Femur (tissue), 1 donor: ENCODE measurements at regions not wholly inside any gene's neighbourhood (a gene's known extent, or its start where the extent isn't known, plus 50 kb on each side); places are given as distances from the start of the nearest gene placed in this dataset.
"Not testable (repeated sequence)": the region's sequence is repeated elsewhere in the genome, so short reads cannot be mapped to it uniquely, and the experiment has no call there.

Source experiments
- DNase-seq: peaks from one replicate; pipeline ENCODE4 v3.0.0-alpha.2; 2017

GRCh38 chr4:1558205-1558604 lies 125.9 kb downstream of the FAM53A start:
- DNase-seq = no peak

DNA sequence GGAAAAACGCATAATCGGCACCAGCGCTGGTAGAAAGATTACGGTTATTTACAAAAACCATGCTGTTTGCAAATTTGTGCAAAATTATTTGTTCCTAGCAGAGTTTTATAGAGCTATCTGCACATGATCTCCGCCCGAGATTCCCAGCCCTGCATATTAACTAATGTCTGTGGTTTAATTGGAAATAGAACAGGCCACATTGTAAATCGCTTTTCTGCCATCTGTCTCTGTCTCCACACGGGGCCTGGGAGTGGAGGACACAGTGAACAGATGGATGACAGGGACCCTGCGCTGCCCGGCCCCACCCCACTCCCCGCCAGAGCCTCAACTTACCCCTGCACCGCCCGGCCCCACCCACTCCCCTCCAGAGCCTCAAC lies 126.9 kb downstream of the FAM53A start:
- DNase-seq = no peak

DNA sequence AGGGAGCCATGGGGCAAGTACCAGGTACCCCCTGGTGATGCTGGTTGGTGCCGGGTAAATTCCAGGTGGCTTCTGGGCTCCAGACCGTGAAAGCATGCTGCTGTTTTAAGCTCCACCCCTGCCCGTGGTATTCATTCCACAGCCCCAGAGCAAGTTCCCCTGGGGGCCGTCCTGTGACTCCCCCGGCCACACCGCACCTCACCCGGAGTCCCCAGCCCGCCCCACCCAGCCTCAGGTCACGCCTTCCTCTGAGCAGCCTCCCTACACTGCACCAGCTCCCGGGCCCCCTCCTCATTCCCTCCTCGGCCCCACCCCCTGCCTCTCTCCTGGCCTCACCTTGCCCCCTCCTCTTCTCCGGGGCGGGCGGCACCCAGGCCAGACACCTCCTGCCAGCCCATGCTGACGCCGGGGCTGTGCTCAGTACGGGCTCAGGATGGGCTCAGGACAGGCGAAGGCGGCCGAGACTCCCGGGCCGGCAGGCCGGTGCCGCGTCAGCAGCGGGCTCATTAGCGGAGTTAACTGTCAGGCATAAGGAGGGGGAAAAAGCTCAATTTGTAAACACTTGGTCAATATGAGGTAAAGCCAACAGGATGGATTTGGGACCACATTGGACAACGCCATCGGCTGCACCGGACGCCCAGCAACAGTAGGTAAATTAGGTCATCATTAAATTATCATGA lies 127.4 kb downstream of the FAM53A start:
- no peak for DNase-seq

DNA sequence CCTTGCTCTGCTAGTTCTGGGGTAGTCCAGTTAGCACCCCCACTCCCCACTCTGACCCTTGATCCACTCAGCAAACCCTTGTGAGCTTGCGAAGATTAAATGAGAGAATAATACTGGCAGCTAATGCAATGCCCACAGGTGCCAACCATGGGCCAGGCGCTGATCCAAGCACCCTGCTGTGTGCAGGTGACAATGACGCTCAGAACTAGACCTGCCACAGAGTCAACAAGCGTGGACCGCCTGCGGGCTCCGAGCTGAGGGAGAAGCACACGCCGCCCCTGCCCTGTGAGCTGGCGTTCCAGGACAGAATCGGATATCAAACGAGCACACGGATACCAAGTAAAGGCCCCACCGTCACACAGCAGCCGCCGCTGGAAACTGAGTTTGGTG lies 129.2 kb downstream of the FAM53A start:
- DNase-seq = no peak

DNA sequence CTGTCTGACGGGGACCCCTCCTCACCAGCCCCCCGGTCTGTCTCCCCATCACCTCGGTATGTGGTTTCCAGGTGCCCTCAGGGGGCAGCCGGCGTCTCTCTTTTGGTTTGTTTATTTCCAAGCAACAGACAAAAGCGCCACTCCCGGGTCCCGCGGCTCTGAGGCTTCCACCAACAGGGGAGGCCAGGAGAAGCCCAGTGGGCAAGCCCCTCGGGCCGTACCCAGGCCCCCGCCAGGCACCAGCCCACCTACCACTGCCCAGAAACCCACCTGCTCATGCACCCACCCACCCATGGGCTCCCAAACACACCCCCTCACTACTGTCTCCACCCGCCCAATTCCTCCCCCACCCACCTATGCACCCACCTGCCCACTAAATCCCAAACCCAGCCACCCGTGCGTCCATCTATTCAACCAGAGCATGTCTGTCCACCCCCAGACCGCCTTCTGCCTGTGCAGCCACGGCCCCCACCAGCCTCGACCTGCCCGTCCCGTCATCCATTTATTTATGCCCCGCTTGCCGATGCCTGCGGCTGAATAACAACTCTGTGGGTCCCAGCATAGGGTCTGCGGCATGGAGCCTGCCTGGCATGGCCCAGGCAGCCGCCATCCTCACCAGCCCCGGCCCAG lies 129.8 kb downstream of the FAM53A start:
- DNase-seq = no peak

GRCh38 chr4:1553365-1553764 lies 130.7 kb downstream of the FAM53A start:
- no peak for DNase-seq

DNA sequence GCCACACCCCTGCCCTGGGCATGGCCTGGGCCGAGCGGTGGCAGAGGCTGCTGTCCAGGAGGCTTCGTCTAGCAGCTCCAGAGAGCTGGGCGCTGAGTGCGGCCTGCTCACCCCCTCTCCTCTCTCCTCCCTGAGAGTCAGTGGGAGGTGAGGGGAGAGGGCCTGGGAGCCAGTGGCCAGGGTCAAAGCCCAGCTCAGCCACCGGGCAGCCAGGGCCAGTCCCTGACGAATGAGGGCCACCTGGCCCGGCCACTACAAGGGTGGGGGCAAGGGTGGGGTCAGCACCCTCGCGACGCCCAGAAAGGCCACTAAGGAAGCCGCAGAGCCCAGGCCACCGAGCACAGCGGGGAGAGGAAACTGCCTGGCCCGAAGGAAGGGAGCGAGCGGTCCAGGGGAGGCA lies 131.7 kb downstream of the FAM53A start:
- DNase-seq = no peak

DNA sequence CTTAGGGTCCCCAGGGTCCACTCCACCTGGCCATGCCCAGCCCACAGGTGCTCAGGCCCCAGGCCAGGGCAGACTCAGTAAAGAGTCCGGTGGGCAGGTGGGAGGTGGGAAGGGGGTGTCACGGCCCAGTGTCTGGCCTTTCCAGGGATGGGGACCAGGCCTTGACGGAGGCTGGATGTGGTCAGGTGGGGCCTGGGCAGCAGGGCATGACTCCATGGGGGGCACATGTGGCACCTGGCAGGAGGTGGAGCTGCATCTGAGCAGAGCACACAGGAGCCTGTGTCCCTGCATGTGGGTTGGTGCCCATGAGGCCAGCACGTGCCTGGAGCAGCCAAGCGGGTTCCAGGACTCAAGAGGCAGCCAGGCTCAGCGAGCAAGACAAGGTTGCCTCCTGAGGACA lies 132.9 kb downstream of the FAM53A start:
- no peak for DNase-seq

- DNase-seq = no peak
These were observed 133.7 kb downstream of the FAM53A start for GRCh38 chr4:1550122-1551070.

- no peak for DNase-seq
These were observed 134.5 kb downstream of the FAM53A start for GRCh38 chr4:1549638-1550035.

DNA sequence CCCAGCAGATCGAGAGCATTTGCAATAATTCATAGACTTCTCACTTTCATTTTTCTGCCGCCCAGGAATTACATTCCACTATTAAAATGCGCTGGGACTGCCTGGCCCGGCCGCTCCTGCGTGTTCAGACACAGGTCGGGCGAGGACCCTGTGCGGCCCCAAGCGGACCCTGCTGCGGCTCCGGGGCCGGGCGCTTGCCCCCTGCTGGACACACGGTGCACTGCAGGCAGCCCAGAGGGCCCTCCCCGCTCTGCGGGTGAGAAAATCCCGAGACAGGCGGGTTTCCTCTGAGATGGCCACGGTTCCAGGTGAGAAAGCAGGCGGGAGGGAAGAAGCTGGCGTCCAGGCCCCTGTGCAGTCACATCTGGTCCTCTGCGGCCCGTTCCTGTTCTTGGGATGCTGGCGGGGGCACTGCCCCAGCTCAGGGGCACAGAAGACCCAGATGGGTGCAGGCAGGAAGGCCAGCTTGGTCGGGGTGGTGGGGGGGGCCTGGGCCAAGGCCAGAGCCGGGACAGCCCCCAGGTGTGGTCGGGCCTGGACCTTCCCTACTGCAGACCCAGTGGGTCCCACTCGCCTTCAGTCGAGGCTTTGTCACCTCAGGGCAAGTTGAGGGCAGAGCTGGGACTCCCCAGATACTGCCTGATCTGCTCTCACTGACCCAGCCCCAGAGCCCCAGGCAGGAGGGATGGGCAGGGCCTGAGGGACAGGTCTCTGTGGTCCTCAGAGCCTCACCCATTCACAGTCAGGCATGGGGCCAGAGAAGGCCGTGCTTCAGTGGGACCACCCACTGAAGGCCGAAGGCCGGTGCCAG lies 135.1 kb downstream of the FAM53A start:
- DNase-seq = peak; percentile 75

DNA sequence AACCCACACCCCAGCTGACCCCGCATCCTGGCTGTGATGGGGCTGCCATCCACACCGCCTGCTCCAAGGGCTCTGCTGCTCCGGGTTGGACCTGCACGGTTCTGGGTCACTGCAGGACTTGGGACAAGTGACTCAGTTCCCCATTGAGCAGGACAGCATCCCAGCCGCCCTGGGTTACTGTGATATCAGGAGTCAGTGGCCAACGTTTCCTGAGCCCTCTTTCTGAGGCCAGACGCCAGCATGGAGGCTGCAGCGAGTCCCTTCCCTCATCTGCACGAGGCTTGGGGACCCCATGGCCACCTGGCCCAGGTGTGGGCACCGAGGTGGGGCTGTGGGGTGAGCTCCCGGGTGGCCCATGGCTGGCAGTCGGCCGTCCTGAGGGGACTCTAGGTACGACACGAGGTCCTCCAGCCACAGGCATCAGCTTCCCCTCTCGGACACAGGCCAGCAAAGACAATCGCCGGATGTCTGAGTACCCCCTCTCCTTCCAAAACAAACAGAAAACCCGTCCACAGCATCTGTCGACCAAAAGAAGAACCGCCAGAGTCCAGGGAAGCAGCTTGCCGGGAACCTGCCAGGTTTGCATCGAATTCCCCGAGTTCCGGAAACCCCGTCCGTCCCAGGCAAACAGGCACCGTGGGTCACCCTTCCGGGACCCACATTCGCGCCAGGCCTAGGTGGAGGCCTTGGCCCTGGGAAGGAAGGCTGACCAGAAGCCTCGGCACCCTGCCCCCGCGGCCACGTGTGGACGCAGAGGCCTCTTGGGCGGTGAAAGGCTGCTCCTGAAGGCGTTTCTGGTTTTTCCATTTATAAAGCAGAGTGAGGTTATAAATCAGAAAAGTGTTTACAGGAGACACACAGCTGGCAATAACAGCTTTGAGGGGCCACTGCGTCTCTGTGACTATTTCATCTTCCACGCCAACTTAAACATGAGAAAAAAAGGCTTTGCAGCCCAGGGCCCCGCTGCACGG lies 136.0 kb downstream of the FAM53A start:
- peak; percentile 73 for DNase-seq

DNA sequence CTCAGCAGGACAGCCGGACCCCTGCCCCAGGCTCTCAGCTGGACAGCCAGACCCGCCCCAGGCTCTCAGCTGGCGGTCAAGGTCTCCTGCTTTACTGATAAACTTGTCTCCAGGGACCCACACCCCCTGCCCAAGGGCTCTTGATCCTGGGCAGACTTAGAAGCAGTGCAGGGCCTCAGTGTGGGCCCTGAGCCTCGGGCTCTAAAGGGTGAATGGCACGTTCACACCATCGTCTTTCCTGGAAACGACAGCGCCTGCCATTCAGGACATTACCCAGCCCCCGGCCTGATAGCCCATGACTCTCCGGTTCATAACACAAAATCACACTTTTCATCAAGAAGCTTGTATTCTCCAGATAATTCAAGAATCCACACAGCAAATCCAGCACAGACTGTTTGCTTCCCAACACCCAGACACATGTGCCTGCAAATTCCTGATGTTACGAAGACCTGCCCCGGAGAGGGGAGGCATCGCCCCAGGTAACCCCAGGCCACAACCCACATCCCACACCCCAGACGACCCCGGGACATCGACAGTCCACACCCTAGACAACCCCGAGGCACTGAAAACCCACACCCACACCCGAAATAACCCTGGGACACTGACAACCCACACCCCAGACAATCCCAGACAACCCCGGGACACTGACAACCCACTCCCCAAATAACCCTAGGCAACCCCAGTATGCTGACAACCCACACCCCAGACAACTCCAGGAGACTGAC lies 136.8 kb downstream of the FAM53A start:
- DNase-seq = no peak

- DNase-seq = no peak
These were observed 138.6 kb upstream of the NKX1-1 start for GRCh38 chr4:1544861-1545281.

- DNase-seq = not testable (repeated sequence)
These were observed 138.2 kb upstream of the NKX1-1 start for GRCh38 chr4:1544435-1544834.

DNA sequence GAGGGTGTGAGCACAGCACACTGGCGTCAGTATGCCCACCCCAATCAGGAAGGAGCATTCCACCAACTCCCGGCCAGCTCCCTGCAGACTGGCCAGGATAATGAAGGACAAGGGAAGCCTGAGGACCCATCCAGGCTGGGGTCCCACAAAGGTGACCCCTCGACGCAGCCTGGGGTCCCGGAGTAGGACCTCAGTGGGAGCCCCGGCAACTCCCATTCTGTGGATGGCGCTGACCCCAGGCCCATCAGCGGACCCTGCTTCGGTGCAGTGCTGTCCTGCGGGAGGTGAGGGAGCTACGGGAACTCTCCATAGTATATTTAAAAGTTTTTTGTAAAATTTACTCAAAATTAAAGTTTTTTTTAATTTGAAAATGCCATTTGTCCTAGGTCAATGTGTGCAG lies 137.7 kb upstream of the NKX1-1 start:
- no peak for DNase-seq

GRCh38 chr4:1543561-1543960 lies 137.3 kb upstream of the NKX1-1 start:
- DNase-seq = no peak

- DNase-seq = no peak
These were observed 136.5 kb upstream of the NKX1-1 start for GRCh38 chr4:1542516-1543320.

DNA sequence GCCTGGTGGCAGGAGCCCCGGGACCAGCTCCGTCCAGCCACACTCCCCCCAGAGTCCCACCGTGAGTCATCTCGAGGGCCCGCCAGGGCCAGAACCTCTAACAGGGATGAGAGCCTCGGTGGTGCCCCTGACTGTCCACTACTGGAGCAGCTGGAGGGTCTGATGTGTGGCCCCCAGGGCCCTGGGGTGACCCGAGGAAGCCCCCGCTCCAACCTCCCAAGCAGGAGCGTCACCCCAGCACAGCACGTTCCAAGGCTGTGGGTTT lies 135.9 kb upstream of the NKX1-1 start:
- DNase-seq = no peak

DNA sequence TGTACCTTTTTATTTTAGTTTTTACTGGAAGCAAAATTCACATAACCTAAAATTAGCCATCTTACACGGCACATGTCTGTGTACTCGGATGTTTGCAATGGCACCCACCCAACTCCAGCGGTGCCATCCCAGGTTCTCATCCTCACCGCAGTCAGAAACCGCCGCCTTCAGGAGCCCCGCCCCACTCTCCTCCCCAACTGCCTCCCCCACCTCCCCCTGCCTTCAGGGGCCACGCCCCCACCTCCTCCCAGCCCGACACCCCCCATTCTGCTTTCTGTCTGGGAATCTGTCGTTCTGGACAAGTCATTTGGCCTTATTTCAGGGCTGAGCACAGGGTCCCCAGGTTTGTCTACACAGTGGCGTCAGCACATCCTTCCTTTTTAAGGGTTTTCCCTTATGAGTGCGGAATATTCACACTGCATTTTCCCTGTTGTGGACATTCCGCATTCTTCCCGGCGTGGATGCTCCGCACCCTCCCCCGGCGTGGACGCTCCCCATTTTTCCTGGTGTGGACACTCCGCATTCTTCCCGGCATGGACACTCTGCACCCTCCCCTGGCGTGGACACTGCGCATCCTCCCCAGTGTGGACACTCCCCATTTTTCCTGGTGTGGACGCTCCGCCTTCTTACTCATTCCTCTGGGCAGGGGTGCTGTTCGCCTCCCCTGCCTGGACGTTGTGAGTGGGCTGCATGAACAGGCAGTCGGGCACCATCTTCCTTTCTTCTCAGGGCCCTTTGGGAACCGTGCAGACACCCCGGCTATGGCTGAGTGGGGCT lies 135.4 kb upstream of the NKX1-1 start:
- DNase-seq = no peak
